CD4-positive, alpha-beta T cell treated with Interleukin-6 at 100 ng/mL for 8 hours (primary cell): ENCODE measurements at regions not wholly inside any gene's neighbourhood (a gene's known extent, or its start where the extent isn't known, plus 50 kb on each side); places are given as distances from the start of the nearest gene placed in this dataset.

Experiments used
- DNase-seq: peaks from one replicate; pipeline ENCODE4 v3.0.0-alpha.2; 2020; ENCODE audit warnings: mixed read lengths, low spot score

GRCh38 chr1:194338241-194338948 is 1152.0 kb upstream of the B3GALT2 start:
- no peak for DNase-seq

- DNase-seq = no peak
Measured at GRCh38 chr1:194333240-194333639, 1146.8 kb upstream of the B3GALT2 start.

GRCh38 chr1:194331758-194332157 is 1145.3 kb upstream of the B3GALT2 start:
- no peak for DNase-seq

GRCh38 chr1:194322751-194323150 is 1136.3 kb upstream of the B3GALT2 start:
- no peak for DNase-seq

GRCh38 chr1:194318790-194319280 is 1132.4 kb upstream of the B3GALT2 start:
- no peak for DNase-seq

- no peak for DNase-seq
Measured at GRCh38 chr1:194309697-194310096, 1123.3 kb upstream of the B3GALT2 start.

- no peak for DNase-seq
Measured at GRCh38 chr1:194309269-194309668, 1122.9 kb upstream of the B3GALT2 start.

- no peak for DNase-seq
Measured at GRCh38 chr1:194300776-194301175, 1114.4 kb upstream of the B3GALT2 start.

GRCh38 chr1:194300340-194300739 is 1113.9 kb upstream of the B3GALT2 start:
- DNase-seq = no peak

- DNase-seq = no peak
Measured at GRCh38 chr1:194298007-194298598, 1111.7 kb upstream of the B3GALT2 start.

- DNase-seq = no peak
Measured at GRCh38 chr1:194297094-194297493, 1110.7 kb upstream of the B3GALT2 start.

GRCh38 chr1:194296201-194296600 is 1109.8 kb upstream of the B3GALT2 start:
- DNase-seq = no peak

GRCh38 chr1:194295685-194296084 is 1109.3 kb upstream of the B3GALT2 start:
- DNase-seq = peak; percentile 67

GRCh38 chr1:194293851-194294405 is 1107.5 kb upstream of the B3GALT2 start:
- DNase-seq = no peak

GRCh38 chr1:194292966-194293365 is 1106.6 kb upstream of the B3GALT2 start:
- DNase-seq = no peak

- DNase-seq = peak; percentile 61
Measured at GRCh38 chr1:194289569-194290266, 1103.3 kb upstream of the B3GALT2 start.

GRCh38 chr1:194288238-194288637 is 1101.8 kb upstream of the B3GALT2 start:
- DNase-seq = no peak

GRCh38 chr1:194281376-194281775 is 1095.0 kb upstream of the B3GALT2 start:
- no peak for DNase-seq

- no peak for DNase-seq
Measured at GRCh38 chr1:194280463-194280862, 1094.0 kb upstream of the B3GALT2 start.

GRCh38 chr1:194279975-194280374 is 1093.6 kb upstream of the B3GALT2 start:
- no peak for DNase-seq

- DNase-seq = no peak
Measured at GRCh38 chr1:194277927-194278326, 1091.5 kb upstream of the B3GALT2 start.

- no peak for DNase-seq
Measured at GRCh38 chr1:194273660-194274059, 1087.2 kb upstream of the B3GALT2 start.

GRCh38 chr1:194268839-194269238 is 1082.4 kb upstream of the B3GALT2 start:
- DNase-seq = no peak
